ENCODE measurements at regions not wholly inside any gene's neighbourhood (a gene's known extent, or its start where the extent isn't known, plus 50 kb on each side); places are given as distances from the start of the nearest gene placed in this dataset.

DNA sequence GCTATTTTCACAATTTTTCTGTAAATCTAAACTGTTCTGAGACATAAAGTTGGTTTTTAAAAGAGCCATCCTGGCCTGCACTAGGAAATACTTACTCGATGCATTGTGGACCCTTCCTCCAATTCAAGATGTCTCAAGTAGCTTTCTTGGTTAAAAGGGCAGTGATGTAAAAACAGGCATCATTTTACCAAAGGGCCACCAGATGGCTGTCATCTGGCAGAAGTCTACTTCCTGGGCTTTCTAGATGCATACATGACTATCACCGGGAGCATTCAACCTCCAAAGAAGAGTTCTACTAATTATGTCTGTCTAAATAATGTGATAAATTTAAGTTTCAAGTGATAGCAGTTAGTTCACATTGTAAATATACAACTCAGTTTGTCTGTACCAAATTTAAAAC, 96.8 kb upstream of the FRMD6 start:
- H3K27ac ChIP-seq (ENCODE audit: low read depth, low read length, poor library complexity, severe bottlenecking) = no peak overlapping the region
- H3K4me3 ChIP-seq (ENCODE audit: low read depth, low read length, poor library complexity, severe bottlenecking) = no peak overlapping the region
- H3K27me3 ChIP-seq (replicated peaks; ENCODE audit: insufficient read depth, low read depth, low read length, poor library complexity) = no peaks in the 10 kb centered on the region
- no peaks in the 10 kb centered on the region for H3K36me3 ChIP-seq (ENCODE audit: insufficient read depth, low read length, poor library complexity, severe bottlenecking)
- TF ChIP-seq, protein P1, sequence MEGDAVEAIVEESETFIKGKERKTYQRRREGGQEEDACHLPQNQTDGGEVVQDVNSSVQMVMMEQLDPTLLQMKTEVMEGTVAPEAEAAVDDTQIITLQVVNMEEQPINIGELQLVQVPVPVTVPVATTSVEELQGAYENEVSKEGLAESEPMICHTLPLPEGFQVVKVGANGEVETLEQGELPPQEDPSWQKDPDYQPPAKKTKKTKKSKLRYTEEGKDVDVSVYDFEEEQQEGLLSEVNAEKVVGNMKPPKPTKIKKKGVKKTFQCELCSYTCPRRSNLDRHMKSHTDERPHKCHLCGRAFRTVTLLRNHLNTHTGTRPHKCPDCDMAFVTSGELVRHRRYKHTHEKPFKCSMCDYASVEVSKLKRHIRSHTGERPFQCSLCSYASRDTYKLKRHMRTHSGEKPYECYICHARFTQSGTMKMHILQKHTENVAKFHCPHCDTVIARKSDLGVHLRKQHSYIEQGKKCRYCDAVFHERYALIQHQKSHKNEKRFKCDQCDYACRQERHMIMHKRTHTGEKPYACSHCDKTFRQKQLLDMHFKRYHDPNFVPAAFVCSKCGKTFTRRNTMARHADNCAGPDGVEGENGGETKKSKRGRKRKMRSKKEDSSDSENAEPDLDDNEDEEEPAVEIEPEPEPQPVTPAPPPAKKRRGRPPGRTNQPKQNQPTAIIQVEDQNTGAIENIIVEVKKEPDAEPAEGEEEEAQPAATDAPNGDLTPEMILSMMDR (conservative IDR thresholded peaks at IDR 0.05; ENCODE audit: low read depth, low read length) = 0 out of 2 replicates have a peak, but pooled peaks have one; percentile 36
- no peak for TF ChIP-seq EZH2 (IDR thresholded peaks at IDR 0.05; ENCODE audit: borderline replicate concordance, low read depth, low read length, poor library complexity, severe bottlenecking)
- DNase-seq (ENCODE audit: low spot score) = no peak
- CTCF ChIA-PET = no interaction called here
- no TSS peak for BruUV-seq (replicated peaks)
- no peaks in the 10 kb centered on the region for H3K9me3 ChIP-seq (ENCODE audit: low read depth, low read length, poor library complexity, severe bottlenecking)
- intact Hi-C loops (cut with micrococcal nuclease; ENCODE audit: unreplicated experiment) = no loop called here
- POLR2A ChIA-PET (ENCODE audit: low non-redundant PET) = no interaction called here
- no peaks in the 10 kb centered on the region for H3K4me1 ChIP-seq (ENCODE audit: insufficient read depth, low read length, poor library complexity, severe bottlenecking)

DNA sequence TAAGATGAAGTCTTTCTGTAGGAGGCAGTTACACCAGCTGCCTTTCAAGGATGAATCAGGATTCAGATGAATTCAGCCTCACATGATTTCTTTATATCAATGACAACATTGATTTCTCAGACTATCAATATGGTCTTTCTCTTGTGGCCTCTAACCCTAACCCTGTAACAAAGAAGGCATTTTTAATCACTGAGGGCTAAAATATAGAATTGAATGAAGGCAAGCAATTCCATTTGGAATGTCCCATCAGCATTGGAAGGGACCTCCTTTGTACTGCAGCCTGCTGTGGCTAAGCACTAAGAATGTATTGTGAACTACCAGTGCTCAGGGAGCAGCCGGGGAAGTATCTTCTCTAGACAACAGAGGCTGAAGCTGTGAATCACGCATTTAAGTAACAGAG, 90.6 kb upstream of the FRMD6 start:
- no peak for DNase-seq (ENCODE audit: low spot score)
- no peaks in the 10 kb centered on the region for H3K4me1 ChIP-seq (ENCODE audit: insufficient read depth, low read length, poor library complexity, severe bottlenecking)
- intact Hi-C loops (cut with micrococcal nuclease; ENCODE audit: unreplicated experiment) = no loop called here
- no peaks in the 10 kb centered on the region for H3K36me3 ChIP-seq (ENCODE audit: insufficient read depth, low read length, poor library complexity, severe bottlenecking)
- no peak overlapping the region for H3K4me3 ChIP-seq (ENCODE audit: low read depth, low read length, poor library complexity, severe bottlenecking)
- POLR2A ChIA-PET (ENCODE audit: low non-redundant PET) = no interaction called here
- no peaks in the 10 kb centered on the region for H3K27me3 ChIP-seq (replicated peaks; ENCODE audit: insufficient read depth, low read depth, low read length, poor library complexity)
- TF ChIP-seq EZH2 (IDR thresholded peaks at IDR 0.05; ENCODE audit: borderline replicate concordance, low read depth, low read length, poor library complexity, severe bottlenecking) = no peak
- TF ChIP-seq, protein P1 (conservative IDR thresholded peaks at IDR 0.05; ENCODE audit: low read depth, low read length) = no peak
- CTCF ChIA-PET = no interaction called here
- no peaks in the 10 kb centered on the region for H3K9me3 ChIP-seq (ENCODE audit: low read depth, low read length, poor library complexity, severe bottlenecking)
- no peak overlapping the region for H3K27ac ChIP-seq (ENCODE audit: low read depth, low read length, poor library complexity, severe bottlenecking)
- no TSS peak for BruUV-seq (replicated peaks)

DNA sequence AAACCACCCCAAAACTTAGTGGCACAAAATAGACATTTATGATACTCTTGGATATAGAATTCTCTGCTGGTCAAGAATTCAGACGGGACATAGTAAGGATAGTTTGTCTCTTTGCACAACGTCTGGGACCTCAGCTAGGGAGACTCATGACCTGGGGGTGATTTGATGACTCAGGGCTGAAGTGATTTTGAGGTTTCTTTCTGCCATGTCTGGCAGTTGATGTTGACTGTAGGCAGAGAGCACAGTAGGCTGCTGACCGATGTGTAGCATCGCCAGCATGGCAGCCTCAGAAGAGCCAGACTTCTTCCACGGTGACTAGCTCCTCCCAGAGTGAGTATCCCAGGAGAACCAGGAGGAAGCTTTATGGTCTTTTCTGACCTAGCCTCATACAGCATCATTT, 88.9 kb upstream of the FRMD6 start:
- CTCF ChIA-PET = no interaction called here
- no TSS peak for BruUV-seq (replicated peaks)

More for the DNA sequence above, 88.9 kb upstream of the FRMD6 start:
- Histone ChIP-seq H3K27ac (ENCODE audit: low read depth, low read length, poor library complexity, severe bottlenecking) (no peak overlapping the region), H3K36me3 (ENCODE audit: insufficient read depth, low read length, poor library complexity, severe bottlenecking) (no peaks in the 10 kb centered on the region), H3K27me3 (replicated peaks; ENCODE audit: insufficient read depth, low read depth, low read length, poor library complexity) (no peaks in the 10 kb centered on the region), H3K4me3 (ENCODE audit: low read depth, low read length, poor library complexity, severe bottlenecking) (no peak overlapping the region), H3K9me3 (ENCODE audit: low read depth, low read length, poor library complexity, severe bottlenecking) (no peaks in the 10 kb centered on the region), H3K4me1 (ENCODE audit: insufficient read depth, low read length, poor library complexity, severe bottlenecking) (no peaks in the 10 kb centered on the region)
- no peak for TF ChIP-seq EZH2 (IDR thresholded peaks at IDR 0.05; ENCODE audit: borderline replicate concordance, low read depth, low read length, poor library complexity, severe bottlenecking)
- TF ChIP-seq, protein P1 (conservative IDR thresholded peaks at IDR 0.05; ENCODE audit: low read depth, low read length) = no peak
- DNase-seq (ENCODE audit: low spot score) = no peak
- POLR2A ChIA-PET (ENCODE audit: low non-redundant PET) = no interaction called here
- intact Hi-C loops (cut with micrococcal nuclease; ENCODE audit: unreplicated experiment) = no loop called here

Data from A673 (cell line).